Transverse colon (tissue), 4 donors: ENCODE measurements at regions not wholly inside any gene's neighbourhood (a gene's known extent, or its start where the extent isn't known, plus 50 kb on each side); places are given as distances from the start of the nearest gene placed in this dataset.

ENCODE experiments used
- DNase-seq: peaks from one replicate; pipeline ENCODE4 v3.0.0-alpha.2; 2019
- H3K27ac ChIP-seq, 4 donors: fragments of 200-600 bp; sonication (generic); 2 replicates each; pipeline ENCODE4 v1.5.1; 2016 to 2018; ENCODE audit warnings: inconsistent platforms in 4 of 4
- H3K27me3 ChIP-seq: fragments of 200-600 bp; sonication (generic); 2 replicates; pipeline ENCODE4 v1.5.1; 2017; ENCODE audit warnings: inconsistent platforms
- H3K36me3 ChIP-seq, 4 donors: fragments of 200-600 bp; sonication (generic); 2 replicates each; pipeline ENCODE4 v1.5.1; 2017 to 2019; ENCODE audit warnings: inconsistent platforms in 4 of 4
- H3K4me1 ChIP-seq, 4 donors: fragments of 200-600 bp; sonication (generic); 2 replicates each; pipeline ENCODE4 v1.5.1; 2017 to 2020; ENCODE audit warnings: inconsistent platforms in 4 of 4
- H3K4me3 ChIP-seq, 4 donors: fragments of 200-600 bp; sonication (generic); 1 replicate in 1 of 4; 2 replicates in 3 of 4; pipeline versions ENCODE4 v1.5.1 to v1.6.1; 2017 to 2019; ENCODE audit warnings: inconsistent platforms in 4 of 4
- H3K9me3 ChIP-seq, 2 donors: fragments of 200-600 bp; sonication (generic); 2 replicates each; pipeline ENCODE4 v1.5.1; 2017 to 2019; ENCODE audit warnings: inconsistent platforms in 2 of 2
- CTCF ChIP-seq, 5 experiments: fragments of 200-600 bp in 3 of 5; fragments of 450-650 bp in 2 of 5; sonication (generic) in 3 of 5; IDR thresholded peaks; 1 replicate in 2 of 5; 2 replicates in 3 of 5; pipeline ENCODE4 v1.5.1; 2016 to 2017; ENCODE audit warnings: antibody characterized with exemption in 5 of 5, inconsistent platforms in 3 of 5, mild to moderate bottlenecking in 2 of 5, moderate library complexity in 1 of 5
- EP300 ChIP-seq: sonication (generic); formaldehyde crosslinking; IDR thresholded peaks from one replicate; pipeline ENCODE4 v1.6.1; 2017; ENCODE audit warnings: antibody characterized with exemption, low read depth
- POLR2A ChIP-seq: fragments of 450-650 bp; IDR thresholded peaks from one replicate; pipeline ENCODE4 v1.6.1; 2016; ENCODE audit warnings: antibody characterized with exemption, mild to moderate bottlenecking, moderate library complexity
- POLR2AphosphoS5 ChIP-seq, 3 donors: sonication (generic); formaldehyde crosslinking; IDR thresholded peaks; one replicate each; pipeline ENCODE4 v1.6.1; 2016; ENCODE audit warnings: antibody characterized with exemption in 3 of 3
- WGBS, 2 donors: methylation state at CpG; one replicate each; pipeline ENCODE4 v1.1.5; 2018; ENCODE audit warnings: low coverage in 1 of 2; 5-methylcytosine and 5-hydroxymethylcytosine counted together
- in situ Hi-C, 4 donors: fragments of 200-750 bp; cut with MboI; loops; one replicate each; pipeline versions ENCODE4 v1.15.0 to v1.15.1; 2017; ENCODE audit warnings: low sequenced_read_pairs in 3 of 4, low pct_ligation_motif_present in 1 of 4, low pct_unique_long_range_greater_than_20kb in 1 of 4
- intact Hi-C: fragments of 100-400 bp; cut with DNase I; formaldehyde crosslinking; loops from one replicate; pipeline ENCODE4 v1.15.1; 2023; ENCODE audit warnings: low total_unique reads

- Histone ChIP-seq H3K27ac (no peak overlapping the region), H3K9me3 (no peaks in the 10 kb centered on the region), H3K27me3 (no peaks in the 10 kb centered on the region), H3K4me3 (no peak overlapping the region), H3K4me1 (no peaks in the 10 kb centered on the region), H3K36me3 (no peaks in the 10 kb centered on the region)
- TF ChIP-seq POLR2AphosphoS5 (IDR thresholded peaks at IDR 0.05) (no peak), POLR2A (no peak), EP300 (no peak), CTCF (IDR thresholded peaks at IDR 0.05) (no peak)
- intact Hi-C loops, result no loop called here
- in situ Hi-C loops, result no loop called here
- DNase-seq, result no peak
- 89% methylated on average over 1 of the region's 1 CpG; no CpG with 5 or more reads in 1 of the 2 donors for WGBS, 2 donors
Observed at GRCh38 chr13:34879851-34880250, 62.2 kb upstream of the NBEA start.

GRCh38 chr13:34881494-34881893 is 60.6 kb upstream of the NBEA start:
- Histone ChIP-seq H3K4me1 (no peaks in the 10 kb centered on the region), H3K27me3 (no peaks in the 10 kb centered on the region), H3K9me3 (no peaks in the 10 kb centered on the region), H3K4me3 (no peak overlapping the region), H3K36me3 (no peaks in the 10 kb centered on the region), H3K27ac (no peak overlapping the region)
- no peak for DNase-seq
- intact Hi-C loops (no loop called here), in situ Hi-C loops (no loop called here)
- 81 to 90% methylated on average over 2 of the region's 2 CpGs for WGBS, 2 donors
- TF ChIP-seq POLR2A (no peak), CTCF (IDR thresholded peaks at IDR 0.05) (no peak), EP300 (no peak), POLR2AphosphoS5 (IDR thresholded peaks at IDR 0.05) (no peak)

- Histone ChIP-seq H3K4me3 (no peak overlapping the region), H3K9me3 (no peaks in the 10 kb centered on the region), H3K27me3 (no peaks in the 10 kb centered on the region), H3K27ac (no peak overlapping the region), H3K36me3 (no peaks in the 10 kb centered on the region), H3K4me1 (no peaks in the 10 kb centered on the region)
- intact Hi-C loops, result no loop called here
- in situ Hi-C loops, result no loop called here
- no peak for DNase-seq
- TF ChIP-seq CTCF (IDR thresholded peaks at IDR 0.05) (no peak), EP300 (no peak), POLR2A (no peak), POLR2AphosphoS5 (IDR thresholded peaks at IDR 0.05) (no peak)
- 56 to 78% methylated on average over 5 to 6 of the region's 6 CpGs for WGBS, 2 donors
Observed at GRCh38 chr13:34883396-34883795, 58.7 kb upstream of the NBEA start.

GRCh38 chr13:34884366-34884765 is 57.7 kb upstream of the NBEA start:
- H3K27ac ChIP-seq, result no peak overlapping the region
- WGBS, 2 donors, result 63 to 66% methylated on average over 2 of the region's 2 CpGs
- TF ChIP-seq CTCF (IDR thresholded peaks at IDR 0.05) (no peak), POLR2AphosphoS5 (IDR thresholded peaks at IDR 0.05) (no peak), EP300 (no peak), POLR2A (no peak)
- no peaks in the 10 kb centered on the region for H3K27me3 ChIP-seq
- H3K4me1 ChIP-seq, result no peaks in the 10 kb centered on the region
- intact Hi-C loops (no loop called here), in situ Hi-C loops (no loop called here)
- no peak overlapping the region for H3K4me3 ChIP-seq
- no peaks in the 10 kb centered on the region for H3K36me3 ChIP-seq
- no peaks in the 10 kb centered on the region for H3K9me3 ChIP-seq
- DNase-seq, result no peak
